CD4-positive, CD25-positive, alpha-beta regulatory T cell (primary cell): ENCODE measurements at regions not wholly inside any gene's neighbourhood (a gene's known extent, or its start where the extent isn't known, plus 50 kb on each side); places are given as distances from the start of the nearest gene placed in this dataset.
A peak's percentile ranks its signal among the peaks of the same experiment; 100 is the strongest.

ENCODE experiments used
- ATAC-seq, 2 donors: fragments of 150-1000 bp; cut with Tn5 transposase; one replicate each; pipeline ENCODE4 v1.10.0; 2021; ENCODE audit warnings: low read depth in 2 of 2, moderate number of reproducible peaks in 2 of 2, moderate library complexity in 1 of 2
- DNase-seq, 3 donors: peaks; one replicate each; pipeline versions ENCODE4 v3.0.0 to v3.0.0-alpha.2; 2012 to 2022; ENCODE audit warnings: mixed read lengths in 1 of 3
- H3K27ac ChIP-seq: one replicate; pipeline ENCODE4 v1.7.0; 2013; ENCODE audit warnings: mild to moderate bottlenecking, low read length; ENCODE audit not compliant: insufficient read depth, poor library complexity, severe bottlenecking
- H3K27me3 ChIP-seq: one replicate; pipeline ENCODE4 v1.7.0; 2013; ENCODE audit warnings: low read length; ENCODE audit not compliant: control insufficient read depth, insufficient read depth
- H3K36me3 ChIP-seq: one replicate; pipeline ENCODE4 v1.7.0; 2013; ENCODE audit warnings: mild to moderate bottlenecking, low read length, moderate library complexity; ENCODE audit not compliant: control insufficient read depth, insufficient read depth
- H3K4me1 ChIP-seq: 2 replicates; pipeline ENCODE4 v1.7.0; 2013; ENCODE audit warnings: mild to moderate bottlenecking, low read length; ENCODE audit not compliant: insufficient read depth, control insufficient read depth, poor library complexity, severe bottlenecking
- H3K4me3 ChIP-seq: one replicate; pipeline ENCODE4 v1.7.0; 2013; ENCODE audit warnings: low read depth, mild to moderate bottlenecking, low read length, moderate library complexity
- H3K9me3 ChIP-seq, 2 experiments: 1 replicate in 1 of 2; 2 replicates in 1 of 2; pipeline ENCODE4 v1.7.0; 2013; ENCODE audit warnings: low read length in 2 of 2, mild to moderate bottlenecking in 1 of 2, moderate library complexity in 1 of 2; ENCODE audit not compliant: control insufficient read depth in 2 of 2
- H3K27ac Mint-ChIP-seq, 3 donors: one replicate each; pipeline ENCODE4 v1.8.0; 2020 to 2022; ENCODE audit warnings: mild to moderate bottlenecking in 3 of 3, mixed read lengths in 3 of 3, moderate library complexity in 2 of 3
- H3K27me3 Mint-ChIP-seq: one replicate; pipeline ENCODE4 v1.8.0; 2022; ENCODE audit warnings: mild to moderate bottlenecking, mixed read lengths
- H3K36me3 Mint-ChIP-seq: one replicate; pipeline ENCODE4 v1.8.0; 2020; ENCODE audit warnings: mixed read lengths
- H3K4me1 Mint-ChIP-seq, 4 donors: one replicate each; pipeline ENCODE4 v1.8.0; 2020 to 2022; ENCODE audit warnings: mixed read lengths in 4 of 4, mild to moderate bottlenecking in 1 of 4
- H3K4me3 Mint-ChIP-seq, 4 donors: one replicate each; pipeline ENCODE4 v1.8.0; 2020 to 2022; ENCODE audit warnings: mild to moderate bottlenecking in 4 of 4, mixed read lengths in 4 of 4, moderate library complexity in 3 of 4
- H3K9me3 Mint-ChIP-seq, 7 donors: one replicate each; pipeline ENCODE4 v1.8.0; 2020 to 2022; ENCODE audit warnings: mixed read lengths in 7 of 7, mild to moderate bottlenecking in 3 of 7, moderate library complexity in 2 of 7

DNA sequence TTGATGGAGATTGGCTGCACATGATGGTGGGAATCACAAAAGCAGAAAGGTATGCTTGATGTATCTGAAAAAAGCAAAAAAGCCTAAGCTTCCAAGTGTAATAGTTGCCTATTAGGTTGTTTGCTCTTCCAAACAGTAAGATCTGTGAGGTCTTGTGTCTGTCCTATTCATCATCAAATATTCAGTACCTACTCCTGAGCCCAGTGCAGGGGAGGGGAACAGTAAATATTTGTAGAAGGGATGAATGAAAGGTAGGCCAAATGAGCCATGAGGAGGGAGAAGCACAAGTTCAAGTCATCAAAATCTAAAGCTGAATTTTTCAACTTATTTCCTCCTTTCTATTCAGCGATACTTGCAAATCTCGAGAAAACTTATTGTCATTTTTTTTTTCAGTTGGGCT, 153.2 kb upstream of the ETAA1 start:
- no peaks in the 10 kb centered on the region for H3K36me3 ChIP-seq
- DNase-seq: no peak
- H3K27me3 ChIP-seq: no peaks in the 10 kb centered on the region
- no peak overlapping the region for H3K27ac Mint-ChIP-seq
- H3K4me3 ChIP-seq: no peak overlapping the region
- H3K4me3 Mint-ChIP-seq: no peak overlapping the region
- peaks cover 4% of the 10 kb centered on the region for H3K27me3 Mint-ChIP-seq
- H3K4me1 ChIP-seq: no peaks in the 10 kb centered on the region
- no peaks in the 10 kb centered on the region for H3K9me3 ChIP-seq
- no peak for ATAC-seq
- peaks cover 0 to 7% (median 3%) of the 10 kb centered on the region in 7 donors for H3K9me3 Mint-ChIP-seq
- no peaks in the 10 kb centered on the region for H3K4me1 Mint-ChIP-seq
- no peaks in the 10 kb centered on the region for H3K36me3 Mint-ChIP-seq
- no peak overlapping the region for H3K27ac ChIP-seq

DNA sequence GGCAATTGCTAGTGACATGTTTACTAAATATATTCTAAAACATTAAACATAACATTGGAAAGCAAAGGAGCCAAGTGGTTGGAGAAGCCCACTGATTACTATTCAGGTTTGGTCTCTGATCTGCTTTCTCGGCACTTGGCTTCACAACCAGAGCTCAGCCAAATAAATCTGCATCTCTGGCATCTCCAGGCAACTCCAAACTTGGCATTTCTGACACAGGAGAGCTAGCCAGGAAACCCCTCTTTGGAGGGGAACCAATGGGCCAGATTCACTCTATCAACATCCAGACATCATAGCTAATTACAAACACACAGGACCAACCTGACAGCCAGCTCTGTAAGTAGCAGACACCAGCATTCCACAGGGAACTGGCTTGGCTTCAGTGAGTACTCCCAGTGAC, 150.3 kb upstream of the ETAA1 start:
- H3K9me3 Mint-ChIP-seq: peaks cover 0 to 5% (median 3%) of the 10 kb centered on the region in 7 donors
- no peak overlapping the region for H3K4me3 ChIP-seq
- no peak overlapping the region for H3K27ac ChIP-seq
- H3K9me3 ChIP-seq: no peaks in the 10 kb centered on the region
- no peaks in the 10 kb centered on the region for H3K36me3 ChIP-seq
- peaks cover 4% of the 10 kb centered on the region for H3K27me3 Mint-ChIP-seq
- no peaks in the 10 kb centered on the region for H3K36me3 Mint-ChIP-seq
- no peak overlapping the region for H3K4me3 Mint-ChIP-seq
- no peaks in the 10 kb centered on the region for H3K4me1 Mint-ChIP-seq
- H3K27me3 ChIP-seq: no peaks in the 10 kb centered on the region
- H3K4me1 ChIP-seq: no peaks in the 10 kb centered on the region
- H3K27ac Mint-ChIP-seq: peak overlapping the region in 1 of 3 donors; percentile 29
- DNase-seq: no peak
- no peak for ATAC-seq

DNA sequence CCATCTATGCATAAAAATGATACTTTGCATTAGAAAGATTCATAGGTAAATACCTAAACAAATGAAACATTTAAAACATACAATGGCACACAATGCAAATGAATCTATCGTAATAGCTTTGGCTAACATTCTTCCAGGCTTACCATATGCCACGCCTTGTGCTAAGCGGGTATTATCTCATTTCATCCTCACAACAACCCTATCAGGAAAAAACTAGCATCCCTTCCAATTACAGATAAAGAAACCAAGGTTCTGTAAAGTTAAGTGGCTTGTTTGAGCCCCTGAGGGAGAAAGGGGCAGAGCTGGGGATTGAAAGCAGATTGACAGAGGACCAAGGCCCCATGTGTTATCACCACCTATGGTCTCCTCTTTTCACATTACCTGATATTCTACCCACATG, 145.4 kb upstream of the ETAA1 start:
- no peaks in the 10 kb centered on the region for H3K4me1 ChIP-seq
- peaks cover 0 to 8% (median 0%) of the 10 kb centered on the region in 7 donors for H3K9me3 Mint-ChIP-seq

DNA sequence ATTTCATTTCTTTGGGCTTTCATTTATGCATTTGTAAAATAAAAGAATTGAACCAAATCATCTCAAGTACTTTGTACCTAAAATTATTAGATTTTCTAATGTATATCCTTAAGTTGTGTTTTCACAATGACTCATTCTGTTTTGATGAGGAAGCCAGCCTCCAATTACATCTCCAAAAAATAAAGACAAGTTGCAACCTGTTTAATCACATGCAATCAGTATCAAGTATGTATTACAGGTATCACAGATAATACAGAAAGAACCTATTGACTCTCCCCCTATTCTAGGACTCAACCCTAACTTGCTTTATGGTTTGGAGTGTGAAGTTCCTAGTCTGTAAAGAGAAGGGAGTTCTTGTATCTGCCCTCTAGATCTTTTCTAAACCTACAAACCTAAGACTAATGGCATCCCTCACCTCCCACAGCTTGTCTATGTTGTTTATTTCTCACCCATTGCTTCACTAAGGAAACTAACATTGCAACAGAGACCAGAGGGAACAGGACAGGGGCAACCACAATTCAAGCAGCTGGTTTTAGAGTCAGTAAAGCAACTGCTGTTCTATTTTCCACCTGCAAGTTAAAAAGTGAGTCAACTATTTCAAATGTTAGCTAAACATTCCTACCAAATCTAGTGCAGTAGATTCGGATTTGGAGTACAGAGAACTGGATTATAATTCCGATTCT, 141.1 kb upstream of the ETAA1 start:
- no peaks in the 10 kb centered on the region for H3K36me3 Mint-ChIP-seq
- Histone ChIP-seq H3K9me3 (no peaks in the 10 kb centered on the region), H3K4me1 (no peaks in the 10 kb centered on the region), H3K27me3 (no peaks in the 10 kb centered on the region), H3K27ac (no peak overlapping the region), H3K36me3 (no peaks in the 10 kb centered on the region), H3K4me3 (no peak overlapping the region)
- no peak overlapping the region for H3K27ac Mint-ChIP-seq
- ATAC-seq (no peak), DNase-seq (no peak)
- no peak overlapping the region for H3K4me3 Mint-ChIP-seq
- no peaks in the 10 kb centered on the region for H3K4me1 Mint-ChIP-seq
- H3K9me3 Mint-ChIP-seq: peaks cover 0 to 6% (median 0%) of the 10 kb centered on the region in 7 donors
- no peaks in the 10 kb centered on the region for H3K27me3 Mint-ChIP-seq

More for the DNA sequence above, 145.4 kb upstream of the ETAA1 start:
- Histone ChIP-seq H3K4me3 (no peak overlapping the region), H3K27me3 (no peaks in the 10 kb centered on the region), H3K36me3 (no peaks in the 10 kb centered on the region), H3K9me3 (no peaks in the 10 kb centered on the region), H3K27ac (no peak overlapping the region)
- Mint-ChIP-seq H3K4me3 (no peak overlapping the region), H3K4me1 (no peaks in the 10 kb centered on the region), H3K36me3 (no peaks in the 10 kb centered on the region), H3K27me3 (no peaks in the 10 kb centered on the region), H3K27ac (no peak overlapping the region)
- no peak for ATAC-seq
- DNase-seq: no peak

DNA sequence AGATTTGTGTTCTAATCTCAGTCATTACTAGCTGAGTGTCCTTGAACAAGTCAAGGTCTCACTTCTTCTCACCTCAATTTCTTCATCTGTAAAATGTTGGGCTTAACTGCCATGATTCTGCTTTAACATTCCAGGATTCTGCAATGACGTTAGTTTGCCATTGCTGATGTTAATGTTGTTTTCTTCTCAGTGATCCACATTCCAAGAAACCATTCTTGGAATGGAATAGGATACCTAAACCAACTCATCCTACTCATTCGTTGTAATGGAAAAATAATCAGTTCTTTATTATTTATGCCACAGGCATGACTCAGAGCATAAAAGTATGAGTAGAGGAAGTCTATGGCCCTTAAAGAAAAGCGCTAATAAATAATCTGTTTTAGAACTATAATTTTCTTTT, 140.2 kb upstream of the ETAA1 start:
- ATAC-seq (no peak), DNase-seq (no peak)
- H3K9me3 ChIP-seq: no peaks in the 10 kb centered on the region
- no peak overlapping the region for H3K4me3 ChIP-seq
- H3K27ac ChIP-seq: no peak overlapping the region
- no peaks in the 10 kb centered on the region for H3K4me1 Mint-ChIP-seq
- H3K4me1 ChIP-seq: no peaks in the 10 kb centered on the region
- no peaks in the 10 kb centered on the region for H3K27me3 ChIP-seq
- no peak overlapping the region for H3K27ac Mint-ChIP-seq
- H3K36me3 ChIP-seq: no peaks in the 10 kb centered on the region
- H3K4me3 Mint-ChIP-seq: no peak overlapping the region
- H3K9me3 Mint-ChIP-seq: peaks cover 0 to 6% (median 0%) of the 10 kb centered on the region in 7 donors
- H3K36me3 Mint-ChIP-seq: no peaks in the 10 kb centered on the region
- H3K27me3 Mint-ChIP-seq: no peaks in the 10 kb centered on the region

DNA sequence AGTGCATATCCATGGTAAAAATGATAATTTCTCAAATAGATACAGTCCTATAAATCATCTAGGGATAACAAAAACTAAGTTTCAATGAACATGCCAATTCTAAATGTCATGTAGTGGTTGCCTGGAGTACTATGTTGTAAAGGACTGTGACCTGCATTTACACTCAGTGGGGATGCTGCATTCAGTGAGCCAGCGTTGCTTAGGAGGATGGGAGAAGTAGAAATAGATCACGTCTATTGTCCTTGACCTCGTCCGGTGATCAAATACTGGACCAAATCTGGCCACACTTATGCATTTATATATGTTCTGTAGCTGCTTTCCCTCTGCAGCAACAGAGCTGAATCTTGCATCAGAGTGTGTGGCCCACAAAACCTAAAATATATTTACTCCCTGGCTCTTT, 139.0 kb upstream of the ETAA1 start:
- Histone ChIP-seq H3K27ac (no peak overlapping the region), H3K9me3 (no peaks in the 10 kb centered on the region), H3K4me3 (no peak overlapping the region), H3K27me3 (no peaks in the 10 kb centered on the region), H3K4me1 (no peaks in the 10 kb centered on the region), H3K36me3 (no peaks in the 10 kb centered on the region)
- no peak for DNase-seq
- no peaks in the 10 kb centered on the region for H3K27me3 Mint-ChIP-seq
- H3K4me1 Mint-ChIP-seq: no peaks in the 10 kb centered on the region
- no peak overlapping the region for H3K4me3 Mint-ChIP-seq
- H3K36me3 Mint-ChIP-seq: no peaks in the 10 kb centered on the region
- ATAC-seq: no peak
- peaks cover 0 to 3% (median 0%) of the 10 kb centered on the region in 7 donors for H3K9me3 Mint-ChIP-seq
- no peak overlapping the region for H3K27ac Mint-ChIP-seq

DNA sequence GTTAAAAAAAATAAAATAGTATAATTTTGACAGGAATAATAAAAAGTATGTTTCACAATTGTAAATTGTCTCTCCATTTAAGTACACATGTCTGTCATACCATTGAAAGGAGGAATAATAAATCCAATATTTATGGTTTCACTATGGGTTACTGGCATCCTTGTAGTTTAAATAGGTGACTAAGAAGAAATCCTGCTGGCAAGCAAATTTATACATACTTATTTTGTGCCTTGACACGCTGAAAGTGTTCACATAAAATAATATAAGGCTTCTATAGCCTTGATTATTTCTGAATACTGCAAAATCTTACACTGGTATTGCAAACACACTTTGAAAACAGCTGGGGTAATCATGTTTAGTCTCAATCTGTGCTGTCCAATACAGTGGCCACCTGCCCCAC, 138.3 kb upstream of the ETAA1 start:
- Mint-ChIP-seq H3K9me3 (peaks cover 0 to 3% (median 0%) of the 10 kb centered on the region in 7 donors), H3K27ac (no peak overlapping the region), H3K4me3 (no peak overlapping the region), H3K27me3 (no peaks in the 10 kb centered on the region), H3K36me3 (no peaks in the 10 kb centered on the region), H3K4me1 (no peaks in the 10 kb centered on the region)
- no peak for DNase-seq
- H3K4me1 ChIP-seq: no peaks in the 10 kb centered on the region
- no peaks in the 10 kb centered on the region for H3K36me3 ChIP-seq
- no peak overlapping the region for H3K27ac ChIP-seq
- no peak for ATAC-seq
- no peaks in the 10 kb centered on the region for H3K9me3 ChIP-seq
- H3K27me3 ChIP-seq: no peaks in the 10 kb centered on the region
- H3K4me3 ChIP-seq: no peak overlapping the region

DNA sequence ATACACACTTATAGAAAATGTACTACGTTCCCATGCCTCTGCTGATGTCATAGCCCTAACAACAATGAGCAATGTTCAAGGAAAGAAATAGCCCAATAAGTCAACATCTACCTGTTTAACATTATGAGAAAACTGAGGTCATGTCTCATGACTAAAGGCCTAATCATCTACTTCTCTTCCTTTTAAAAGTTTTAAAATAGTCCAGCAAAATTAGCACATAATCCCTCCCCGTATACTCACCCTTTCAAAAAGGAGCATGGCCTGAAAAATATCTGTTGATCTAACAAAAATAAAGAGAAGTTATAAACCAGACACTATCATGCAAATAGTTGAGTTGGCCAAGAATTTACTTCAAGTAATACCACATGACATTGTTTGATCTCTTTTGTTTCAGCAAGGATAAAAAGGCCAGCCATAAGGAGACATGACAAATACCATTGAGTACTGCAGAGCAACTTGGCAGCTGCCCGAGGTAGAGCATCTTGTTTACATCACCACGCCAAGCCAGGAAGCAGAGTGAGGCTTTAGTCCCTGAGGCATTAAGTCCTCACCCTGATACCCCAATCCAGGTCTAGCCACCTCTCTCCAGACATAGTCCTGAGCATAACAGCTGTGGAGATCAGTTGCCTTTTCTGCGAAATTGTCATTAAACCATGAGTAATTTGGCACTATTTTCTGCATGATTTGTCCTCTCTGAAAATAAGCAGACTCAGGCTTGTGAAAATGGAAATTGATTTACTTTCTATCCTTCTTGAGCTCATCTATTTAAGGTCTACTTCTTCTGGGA, 137.4 kb upstream of the ETAA1 start:
- DNase-seq: no peak
- Histone ChIP-seq H3K4me3 (no peak overlapping the region), H3K36me3 (no peaks in the 10 kb centered on the region), H3K27me3 (no peaks in the 10 kb centered on the region), H3K27ac (no peak overlapping the region), H3K9me3 (no peaks in the 10 kb centered on the region), H3K4me1 (no peaks in the 10 kb centered on the region)
- no peak overlapping the region for H3K4me3 Mint-ChIP-seq
- H3K27ac Mint-ChIP-seq: no peak overlapping the region
- ATAC-seq: no peak
- peaks cover 0 to 4% (median 0%) of the 10 kb centered on the region in 7 donors for H3K9me3 Mint-ChIP-seq
- H3K27me3 Mint-ChIP-seq: no peaks in the 10 kb centered on the region
- H3K4me1 Mint-ChIP-seq: no peaks in the 10 kb centered on the region
- H3K36me3 Mint-ChIP-seq: no peaks in the 10 kb centered on the region
